SK-MEL-5 (cell line): ENCODE measurements at regions not wholly inside any gene's neighbourhood (a gene's known extent, or its start where the extent isn't known, plus 50 kb on each side); places are given as distances from the start of the nearest gene placed in this dataset.

Experiments
- DNase-seq: peaks from one replicate; pipeline ENCODE4 v3.0.0-alpha.2; 2016; ENCODE audit warnings: low read depth, low spot score
- in situ Hi-C: cut with HindIII; loops from 2 replicates; pipeline ENCODE4 v1.10.0; 2016; ENCODE audit warnings: low sequenced_read_pairs, high pct_unique_total_duplicates, low pct_unique_long_range_greater_than_20kb

DNA sequence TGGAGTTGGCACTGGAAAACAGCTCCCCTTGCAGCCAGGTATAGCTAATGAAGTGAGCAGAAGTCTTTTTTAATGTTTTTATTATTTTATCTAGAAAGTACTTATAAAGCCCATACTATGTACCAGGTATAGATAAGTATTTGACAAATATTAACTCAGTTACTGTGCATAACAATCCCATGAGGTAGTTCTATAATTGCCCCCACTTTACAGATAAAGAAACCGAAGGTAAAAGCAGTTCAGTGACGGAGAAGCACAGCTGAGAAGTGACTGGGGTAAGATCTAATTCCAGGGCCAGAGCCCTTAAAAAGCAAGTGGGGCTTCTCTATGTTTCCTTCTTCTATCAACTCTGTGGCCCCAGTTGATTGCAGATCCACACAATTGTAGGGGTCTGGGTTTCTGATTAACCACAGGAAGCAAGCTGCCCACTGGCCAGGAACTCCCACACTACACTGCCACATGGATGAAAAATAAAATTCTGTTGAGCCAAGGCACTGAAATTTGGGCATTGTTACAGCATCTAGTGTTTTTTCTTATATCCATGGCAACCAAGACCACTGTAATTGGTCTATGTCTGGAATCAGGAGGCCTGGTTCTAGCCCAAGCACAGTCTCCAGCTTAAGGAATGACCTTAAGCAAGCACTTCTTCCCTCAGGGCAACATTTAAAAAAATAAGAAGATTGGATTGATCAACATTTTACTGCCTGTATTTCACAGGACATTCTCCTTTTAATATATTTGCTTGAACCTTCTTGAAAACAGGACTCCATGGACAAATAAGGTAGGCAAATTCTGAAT lies 55.3 kb upstream of the TEAD1 start:
- no peak for DNase-seq
- in situ Hi-C loops, result no loop called here

DNA sequence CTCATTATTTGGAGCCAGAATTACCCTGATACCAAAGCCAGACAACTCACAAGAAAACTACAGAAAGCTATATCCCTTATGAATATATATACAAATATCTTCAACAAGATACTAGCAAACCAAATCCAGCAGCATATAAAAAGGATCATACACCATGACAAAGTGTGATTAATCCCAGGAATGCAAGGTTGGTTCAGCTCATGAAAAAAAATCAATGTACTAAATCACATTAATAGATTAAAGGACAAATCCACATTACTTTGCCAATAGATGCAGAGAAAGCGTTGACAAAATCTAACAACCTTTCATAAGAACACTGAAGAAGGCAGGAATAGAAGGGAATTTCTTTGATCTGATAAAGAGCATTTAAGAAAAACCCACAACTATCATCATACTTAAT lies 50.4 kb upstream of the TEAD1 start:
- DNase-seq, result no peak
- in situ Hi-C loops, result no loop called here
